Activated CD8-positive, alpha-beta memory T cell treated with anti-CD3 and anti-CD28 coated beads, Interleukin-2, amount 50 U/mL, for 48 hours (primary cell): ENCODE measurements at regions not wholly inside any gene's neighbourhood (a gene's known extent, or its start where the extent isn't known, plus 50 kb on each side); places are given as distances from the start of the nearest gene placed in this dataset.
"Not testable (repeated sequence)": the region's sequence is repeated elsewhere in the genome, so short reads cannot be mapped to it uniquely, and the experiment has no call there.

Experiments used
- DNase-seq: peaks from one replicate; pipeline ENCODE4 v3.0.0-alpha.2; 2020

GRCh38 chr6:135555550-135555949 is 58.0 kb upstream of the AHI1 start:
- DNase-seq, result no peak

- DNase-seq, result no peak
Measured at GRCh38 chr6:135557582-135557981, 60.0 kb upstream of the AHI1 start.

GRCh38 chr6:135565605-135566004 is 68.1 kb upstream of the AHI1 start:
- not testable (repeated sequence) for DNase-seq

- DNase-seq, result no peak
Measured at GRCh38 chr6:135566311-135567068, 69.0 kb upstream of the AHI1 start.

- DNase-seq, result no peak
Measured at GRCh38 chr6:135567375-135568083, 70.0 kb upstream of the AHI1 start.

GRCh38 chr6:135568379-135568778 is 70.8 kb upstream of the AHI1 start:
- DNase-seq, result no peak

- no peak for DNase-seq
Measured at GRCh38 chr6:135572051-135572450, 74.5 kb upstream of the AHI1 start.

GRCh38 chr6:135575629-135576028 is 78.1 kb upstream of the AHI1 start:
- DNase-seq, result no peak

- no peak for DNase-seq
Measured at GRCh38 chr6:135576055-135576454, 78.5 kb upstream of the AHI1 start.

GRCh38 chr6:135577059-135577538 is 79.6 kb upstream of the AHI1 start:
- DNase-seq, result no peak

GRCh38 chr6:135578976-135579375 is 81.4 kb upstream of the AHI1 start:
- DNase-seq, result no peak

- DNase-seq, result no peak
Measured at GRCh38 chr6:135581211-135581610, 83.7 kb upstream of the AHI1 start.

GRCh38 chr6:135583256-135583761 is 85.8 kb upstream of the AHI1 start:
- no peak for DNase-seq

GRCh38 chr6:135586388-135586787 is 88.8 kb upstream of the AHI1 start:
- DNase-seq, result no peak

GRCh38 chr6:135586844-135587243 is 89.3 kb upstream of the AHI1 start:
- DNase-seq, result no peak

GRCh38 chr6:135592276-135592675 is 94.7 kb upstream of the AHI1 start:
- DNase-seq, result no peak

GRCh38 chr6:135594000-135594399 is 96.5 kb upstream of the AHI1 start:
- no peak for DNase-seq

GRCh38 chr6:135600086-135600702 is 102.7 kb upstream of the AHI1 start:
- DNase-seq, result no peak

GRCh38 chr6:135600931-135601330 is 103.4 kb upstream of the AHI1 start:
- no peak for DNase-seq

- DNase-seq, result no peak
Measured at GRCh38 chr6:135601857-135602256, 104.3 kb upstream of the AHI1 start.

GRCh38 chr6:135603249-135603648 is 105.7 kb upstream of the AHI1 start:
- no peak for DNase-seq

GRCh38 chr6:135604035-135604860 is 106.7 kb upstream of the AHI1 start:
- no peak for DNase-seq

GRCh38 chr6:135605278-135605790 is 107.8 kb upstream of the AHI1 start:
- DNase-seq, result no peak
